ENCODE measurements at regions not wholly inside any gene's neighbourhood (a gene's known extent, or its start where the extent isn't known, plus 50 kb on each side); places are given as distances from the start of the nearest gene placed in this dataset.

DNA sequence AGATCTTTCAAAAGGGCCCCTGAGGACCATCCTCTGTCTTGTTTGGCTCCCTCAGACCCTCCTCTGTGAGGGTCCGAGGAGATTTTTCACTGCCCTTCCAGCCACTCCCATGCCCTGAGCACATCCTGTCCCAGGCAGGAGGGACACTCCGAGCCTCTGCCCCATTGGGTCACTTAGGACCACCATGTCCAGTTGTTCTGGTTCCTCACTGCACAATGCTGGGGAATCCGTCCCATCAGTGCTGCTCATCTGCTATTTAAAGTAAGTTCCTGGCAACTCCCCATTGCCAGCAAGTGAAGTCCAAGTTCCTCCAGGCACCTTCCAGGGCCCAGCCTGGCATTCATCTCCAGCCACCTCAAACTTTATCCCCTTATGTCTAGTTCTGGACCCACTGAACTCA is 117.5 kb upstream of the GRIK3 start:
- H2AFZ ChIP-seq (ENCODE audit: low read depth, low read length, poor library complexity, severe bottlenecking), result no peak overlapping the region
- BruUV-seq (replicated peaks), result no TSS peak
- H3K9me2 ChIP-seq (ENCODE audit: insufficient read depth), result no peaks in the 10 kb centered on the region
- no peaks in the 10 kb centered on the region for H3K36me3 ChIP-seq (ENCODE audit: control insufficient read depth in 1 of 2, insufficient read depth in 2 of 2, low read length in 2 of 2)
- no peak overlapping the region for H3K9ac ChIP-seq (ENCODE audit: low read length)
- no peak overlapping the region for H3K4me3 ChIP-seq (replicated peaks in 1 of 2; ENCODE audit: low read depth in 1 of 2, low read length in 2 of 2)
- no peaks in the 10 kb centered on the region for H3K9me3 ChIP-seq (ENCODE audit: control insufficient read depth in 1 of 2, insufficient read depth in 1 of 2, low read depth in 1 of 2, low read length in 2 of 2)
- no peaks in the 10 kb centered on the region for H3K79me2 ChIP-seq (ENCODE audit: insufficient read depth, low read length)
- TF ChIP-seq ATF3 (IDR thresholded peaks at IDR 0.05), result no peak
- TF ChIP-seq CBX3 (IDR thresholded peaks at IDR 0.05; ENCODE audit: low read depth), result no peak
- TF ChIP-seq TCF7L2 (IDR thresholded peaks at IDR 0.05; ENCODE audit: borderline replicate concordance, extremely low read depth, insufficient read depth, insufficient read length), result no peak
- no peak for TF ChIP-seq SP1 (IDR thresholded peaks at IDR 0.05; ENCODE audit: low read depth)
- no peak for TF ChIP-seq SRF (IDR thresholded peaks at IDR 0.05; ENCODE audit: low read depth)
- TF ChIP-seq ZNF274 (IDR thresholded peaks at IDR 0.05; ENCODE audit: low read depth, low read length), result no peak
- TF ChIP-seq POLR2AphosphoS5 (IDR thresholded peaks at IDR 0.05; ENCODE audit: low read depth, low read length), result no peak
- no peak for TF ChIP-seq EGR1 (IDR thresholded peaks at IDR 0.05; ENCODE audit: low read depth)
- no peak for TF ChIP-seq ZFX (IDR thresholded peaks at IDR 0.05)
- no peak for TF ChIP-seq SIN3A (IDR thresholded peaks at IDR 0.05; ENCODE audit: low read depth)
- TF ChIP-seq, protein P1, sequence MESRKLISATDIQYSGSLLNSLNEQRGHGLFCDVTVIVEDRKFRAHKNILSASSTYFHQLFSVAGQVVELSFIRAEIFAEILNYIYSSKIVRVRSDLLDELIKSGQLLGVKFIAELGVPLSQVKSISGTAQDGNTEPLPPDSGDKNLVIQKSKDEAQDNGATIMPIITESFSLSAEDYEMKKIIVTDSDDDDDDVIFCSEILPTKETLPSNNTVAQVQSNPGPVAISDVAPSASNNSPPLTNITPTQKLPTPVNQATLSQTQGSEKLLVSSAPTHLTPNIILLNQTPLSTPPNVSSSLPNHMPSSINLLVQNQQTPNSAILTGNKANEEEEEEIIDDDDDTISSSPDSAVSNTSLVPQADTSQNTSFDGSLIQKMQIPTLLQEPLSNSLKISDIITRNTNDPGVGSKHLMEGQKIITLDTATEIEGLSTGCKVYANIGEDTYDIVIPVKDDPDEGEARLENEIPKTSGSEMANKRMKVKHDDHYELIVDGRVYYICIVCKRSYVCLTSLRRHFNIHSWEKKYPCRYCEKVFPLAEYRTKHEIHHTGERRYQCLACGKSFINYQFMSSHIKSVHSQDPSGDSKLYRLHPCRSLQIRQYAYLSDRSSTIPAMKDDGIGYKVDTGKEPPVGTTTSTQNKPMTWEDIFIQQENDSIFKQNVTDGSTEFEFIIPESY (IDR thresholded peaks at IDR 0.05; ENCODE audit: extremely low read depth, insufficient replicate concordance, low read length), result no peak
- no peak for TF ChIP-seq EZH2 (IDR thresholded peaks at IDR 0.05)
- no peak for TF ChIP-seq REST (IDR thresholded peaks at IDR 0.05; ENCODE audit: low read depth)
- TF ChIP-seq YY1 (IDR thresholded peaks at IDR 0.05; ENCODE audit: extremely low read depth, insufficient replicate concordance, low read depth, low read length), result no peak
- H3K4me2 ChIP-seq (ENCODE audit: low read length), result no peak overlapping the region
- CTCF ChIA-PET, result no interaction called here
- peaks cover 62% of the 10 kb centered on the region for H3K27me3 ChIP-seq (ENCODE audit: insufficient read depth, low read length)
- H3K27ac ChIP-seq (ENCODE audit: low read depth, low read length), result no peak overlapping the region
- RAD21 ChIA-PET (ENCODE audit: low non-redundant PET in 1 of 2, low total read pairs in 2 of 2, uncharacterized antibody in 2 of 2, unreplicated experiment in 2 of 2), result no interaction called here
- DNase-seq (ENCODE audit: low read depth, low spot score) (no peak), ATAC-seq (no peak)
- H3K4me1 ChIP-seq (ENCODE audit: control insufficient read depth in 1 of 2, insufficient read depth in 2 of 2, low read length in 2 of 2), result no peaks in the 10 kb centered on the region
- H4K20me1 ChIP-seq (ENCODE audit: insufficient read depth), result no peaks in the 10 kb centered on the region
- POLR2A ChIA-PET, result no interaction called here
- intact Hi-C loops (cut with micrococcal nuclease), result no loop called here

All from HCT116 (cell line).